Activated CD4-positive, alpha-beta T cell treated with anti-CD3 and anti-CD28 coated beads for 4 hours (primary cell): ENCODE measurements at regions not wholly inside any gene's neighbourhood (a gene's known extent, or its start where the extent isn't known, plus 50 kb on each side); places are given as distances from the start of the nearest gene placed in this dataset.

Experiments used
- DNase-seq, 2 donors: peaks; one replicate each; pipeline ENCODE4 v3.0.0-alpha.2; 2020

- no peak for DNase-seq
Measured at GRCh38 chr22:47740109-47740805, 977.8 kb downstream of the TBC1D22A start.

- DNase-seq = no peak
Measured at GRCh38 chr22:47739291-47740015, 977.0 kb downstream of the TBC1D22A start.

- DNase-seq = no peak
Measured at GRCh38 chr22:47738472-47739013, 976.1 kb downstream of the TBC1D22A start.

GRCh38 chr22:47736186-47737034, 974.0 kb downstream of the TBC1D22A start:
- DNase-seq = no peak

- no peak for DNase-seq
Measured at GRCh38 chr22:47734511-47734910, 972.1 kb downstream of the TBC1D22A start.

GRCh38 chr22:47727641-47728040, 965.2 kb downstream of the TBC1D22A start:
- DNase-seq = no peak

GRCh38 chr22:47724751-47725150, 962.3 kb downstream of the TBC1D22A start:
- DNase-seq = no peak

- DNase-seq = no peak
Measured at GRCh38 chr22:47724030-47724429, 961.6 kb downstream of the TBC1D22A start.

- no peak for DNase-seq
Measured at GRCh38 chr22:47718337-47718736, 955.9 kb downstream of the TBC1D22A start.

GRCh38 chr22:47716890-47717615, 954.6 kb downstream of the TBC1D22A start:
- no peak for DNase-seq

- no peak for DNase-seq
Measured at GRCh38 chr22:47715866-47716578, 953.6 kb downstream of the TBC1D22A start.

GRCh38 chr22:47713941-47714340, 951.5 kb downstream of the TBC1D22A start:
- no peak for DNase-seq

- no peak for DNase-seq
Measured at GRCh38 chr22:47710135-47710534, 947.7 kb downstream of the TBC1D22A start.

- no peak for DNase-seq
Measured at GRCh38 chr22:47705350-47705749, 942.9 kb downstream of the TBC1D22A start.

- DNase-seq = no peak
Measured at GRCh38 chr22:47698906-47699305, 936.5 kb downstream of the TBC1D22A start.

GRCh38 chr22:47697861-47698260, 935.4 kb downstream of the TBC1D22A start:
- DNase-seq = no peak

- DNase-seq = no peak
Measured at GRCh38 chr22:47696776-47697175, 934.3 kb downstream of the TBC1D22A start.

- DNase-seq = no peak
Measured at GRCh38 chr22:47695176-47695575, 932.7 kb downstream of the TBC1D22A start.

GRCh38 chr22:47694536-47695130, 932.2 kb downstream of the TBC1D22A start:
- DNase-seq = no peak

GRCh38 chr22:47693606-47694005, 931.2 kb downstream of the TBC1D22A start:
- DNase-seq = no peak

GRCh38 chr22:47692811-47693210, 930.4 kb downstream of the TBC1D22A start:
- no peak for DNase-seq
